Calu3 (cell line): ENCODE measurements at regions not wholly inside any gene's neighbourhood (a gene's known extent, or its start where the extent isn't known, plus 50 kb on each side); places are given as distances from the start of the nearest gene placed in this dataset.

Experiments
- BruUV-seq: library from RNA; stranded (reverse); fragments of 400-500 nt; replicated peaks from 2 replicates; lab custom pipeline; 2021; lab: Mats Ljungman, UMichigan
- CTCF ChIA-PET: fragments of 300-600 bp; sonication (Branson Sonifier 250); formaldehyde crosslinking; loops from one replicate; lab custom pipeline; 2022; ENCODE audit warnings: antibody characterized with exemption; lab: Charles Lee
- DNase-seq: peaks from one replicate; pipeline ENCODE4 v3.0.0; 2022
- H3K27ac Mint-ChIP-seq: one replicate; pipeline ENCODE4 v1.8.0; 2022; ENCODE audit warnings: mixed read lengths; ENCODE audit not compliant: unreplicated experiment
- H3K27me3 Mint-ChIP-seq: one replicate; pipeline ENCODE4 v1.8.0; 2022; ENCODE audit warnings: mixed read lengths; ENCODE audit not compliant: unreplicated experiment
- H3K36me3 Mint-ChIP-seq: one replicate; pipeline ENCODE4 v1.8.0; 2022; ENCODE audit warnings: mild to moderate bottlenecking, moderate library complexity, mixed read lengths; ENCODE audit not compliant: insufficient read depth, unreplicated experiment
- H3K4me1 Mint-ChIP-seq: one replicate; pipeline ENCODE4 v1.8.0; 2022; ENCODE audit warnings: mild to moderate bottlenecking, low read depth, mixed read lengths; ENCODE audit not compliant: unreplicated experiment
- H3K4me3 Mint-ChIP-seq: one replicate; pipeline ENCODE4 v1.8.0; 2022; ENCODE audit warnings: mild to moderate bottlenecking, low read depth, moderate library complexity, mixed read lengths; ENCODE audit not compliant: unreplicated experiment
- H3K9me3 Mint-ChIP-seq: one replicate; pipeline ENCODE4 v1.8.0; 2022; ENCODE audit warnings: low read depth, mixed read lengths; ENCODE audit not compliant: unreplicated experiment
- intact Hi-C: fragments of 100-400 bp; cut with micrococcal nuclease; formaldehyde crosslinking; loops from one replicate; pipeline ENCODE4 v1.10.0; 2022; ENCODE audit not compliant: unreplicated experiment
- TF ChIP-seq, protein P1 (sequence below): fragments of 200-600 bp; IDR thresholded peaks from one replicate; pipeline ENCODE4 v1.8.0; 2022; ENCODE audit warnings: antibody characterized with exemption; ENCODE audit not compliant: unreplicated experiment

DNA sequence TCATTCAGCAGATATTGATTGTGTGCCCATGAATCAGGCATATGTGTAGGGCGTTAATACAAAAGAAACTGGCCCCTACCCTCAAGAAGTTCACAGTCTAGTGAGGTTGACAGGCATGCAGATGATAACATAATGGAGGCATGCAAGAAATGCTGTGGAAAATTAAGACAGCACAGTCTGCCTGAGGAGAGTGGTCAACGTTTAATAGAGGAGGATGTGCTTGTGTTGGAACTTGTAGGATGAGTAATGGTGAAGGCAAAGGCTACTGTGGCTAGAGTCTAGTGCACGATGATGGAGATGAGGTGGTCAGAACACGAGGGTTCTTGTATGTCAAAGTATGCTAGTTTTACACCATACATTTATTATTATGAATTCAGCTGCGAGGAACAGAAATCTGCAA, 295.7 kb downstream of the SOX2 start:
- intact Hi-C loops: no loop called here
- BruUV-seq: no TSS peak
- Mint-ChIP-seq H3K27me3 (peaks cover 27% of the 10 kb centered on the region), H3K4me1 (no peaks in the 10 kb centered on the region), H3K36me3 (no peaks in the 10 kb centered on the region), H3K27ac (no peak overlapping the region), H3K9me3 (no peaks in the 10 kb centered on the region), H3K4me3 (no peak overlapping the region)
- no peak for DNase-seq
- CTCF ChIA-PET: no interaction called here
- TF ChIP-seq, protein P1, sequence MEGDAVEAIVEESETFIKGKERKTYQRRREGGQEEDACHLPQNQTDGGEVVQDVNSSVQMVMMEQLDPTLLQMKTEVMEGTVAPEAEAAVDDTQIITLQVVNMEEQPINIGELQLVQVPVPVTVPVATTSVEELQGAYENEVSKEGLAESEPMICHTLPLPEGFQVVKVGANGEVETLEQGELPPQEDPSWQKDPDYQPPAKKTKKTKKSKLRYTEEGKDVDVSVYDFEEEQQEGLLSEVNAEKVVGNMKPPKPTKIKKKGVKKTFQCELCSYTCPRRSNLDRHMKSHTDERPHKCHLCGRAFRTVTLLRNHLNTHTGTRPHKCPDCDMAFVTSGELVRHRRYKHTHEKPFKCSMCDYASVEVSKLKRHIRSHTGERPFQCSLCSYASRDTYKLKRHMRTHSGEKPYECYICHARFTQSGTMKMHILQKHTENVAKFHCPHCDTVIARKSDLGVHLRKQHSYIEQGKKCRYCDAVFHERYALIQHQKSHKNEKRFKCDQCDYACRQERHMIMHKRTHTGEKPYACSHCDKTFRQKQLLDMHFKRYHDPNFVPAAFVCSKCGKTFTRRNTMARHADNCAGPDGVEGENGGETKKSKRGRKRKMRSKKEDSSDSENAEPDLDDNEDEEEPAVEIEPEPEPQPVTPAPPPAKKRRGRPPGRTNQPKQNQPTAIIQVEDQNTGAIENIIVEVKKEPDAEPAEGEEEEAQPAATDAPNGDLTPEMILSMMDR: no peak

DNA sequence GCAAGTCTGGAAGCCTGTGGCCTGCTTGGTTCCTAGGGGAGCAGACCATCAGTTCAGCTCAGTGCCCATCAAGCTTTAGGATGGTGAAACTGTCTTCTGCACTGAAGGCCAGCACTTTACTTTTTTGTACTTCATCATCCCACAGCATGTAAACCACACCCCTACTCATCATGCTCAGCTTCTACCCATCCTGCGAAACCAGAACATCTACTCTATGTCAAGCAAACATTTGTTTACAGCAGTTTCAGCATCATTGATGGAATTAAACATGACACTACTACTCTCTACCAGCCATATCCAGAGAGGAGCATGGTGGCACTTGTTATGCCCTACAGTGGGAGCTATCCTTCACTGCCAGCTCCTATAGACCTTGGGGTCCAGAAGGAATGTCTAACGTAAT, 306.6 kb downstream of the SOX2 start:
- Mint-ChIP-seq H3K4me1 (no peaks in the 10 kb centered on the region), H3K9me3 (no peaks in the 10 kb centered on the region), H3K27me3 (no peaks in the 10 kb centered on the region), H3K36me3 (no peaks in the 10 kb centered on the region), H3K27ac (no peak overlapping the region), H3K4me3 (no peak overlapping the region)
- no TSS peak for BruUV-seq
- TF ChIP-seq, protein P1: no peak
- intact Hi-C loops: no loop called here
- CTCF ChIA-PET: interaction anchor here (1.3 kb wide), 1 partner anchor 28 kb away, joined by 3 read pairs; no protein-coding TSS in a partner anchor
- DNase-seq: no peak

DNA sequence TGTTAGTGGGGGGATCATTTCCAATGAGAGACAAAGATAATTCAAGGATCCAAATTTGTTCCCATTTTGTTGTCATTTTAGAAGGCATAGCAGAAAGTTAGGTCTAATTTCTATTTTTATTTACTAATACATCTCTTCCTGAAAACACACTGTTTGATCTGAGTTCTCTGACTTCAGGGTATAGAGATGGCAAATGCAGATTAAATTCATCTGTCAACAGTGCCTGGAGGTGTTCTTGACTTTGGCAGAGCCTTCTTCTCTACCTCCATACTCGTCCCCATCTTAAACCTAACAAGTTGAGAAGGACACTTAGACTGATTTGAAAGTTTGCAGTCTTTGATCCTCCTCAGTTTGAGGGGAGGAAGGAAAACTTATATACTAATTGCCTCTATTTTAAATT, 308.2 kb downstream of the SOX2 start:
- no peaks in the 10 kb centered on the region for H3K36me3 Mint-ChIP-seq
- intact Hi-C loops: no loop called here
- DNase-seq: no peak
- no peaks in the 10 kb centered on the region for H3K27me3 Mint-ChIP-seq
- CTCF ChIA-PET: no interaction called here
- no TSS peak for BruUV-seq
- no peak overlapping the region for H3K4me3 Mint-ChIP-seq
- no peak overlapping the region for H3K27ac Mint-ChIP-seq
- no peaks in the 10 kb centered on the region for H3K9me3 Mint-ChIP-seq
- no peaks in the 10 kb centered on the region for H3K4me1 Mint-ChIP-seq
- TF ChIP-seq, protein P1: no peak

- no peak overlapping the region for H3K4me3 Mint-ChIP-seq
- intact Hi-C loops: no loop called here
- no peak overlapping the region for H3K27ac Mint-ChIP-seq
- no TSS peak for BruUV-seq
- TF ChIP-seq, protein P1: no peak
- H3K9me3 Mint-ChIP-seq: no peaks in the 10 kb centered on the region
- DNase-seq: no peak
- H3K36me3 Mint-ChIP-seq: no peaks in the 10 kb centered on the region
- no peaks in the 10 kb centered on the region for H3K4me1 Mint-ChIP-seq
- H3K27me3 Mint-ChIP-seq: no peaks in the 10 kb centered on the region
- CTCF ChIA-PET: no interaction called here
These were observed 312.1 kb downstream of the SOX2 start for GRCh38 chr3:182023843-182024242.
